GM21723 (cell line): ENCODE measurements at regions not wholly inside any gene's neighbourhood (a gene's known extent, or its start where the extent isn't known, plus 50 kb on each side); places are given as distances from the start of the nearest gene placed in this dataset.
"Not testable (repeated sequence)": the region's sequence is repeated elsewhere in the genome, so short reads cannot be mapped to it uniquely, and the experiment has no call there.

Experiments
- ATAC-seq: cut with Tn5 transposase; IDR thresholded peaks from one replicate; pipeline ENCODE4 v1.9.1; 2021; ENCODE audit warnings: mild to moderate bottlenecking, moderate library complexity; ENCODE audit not compliant: unreplicated experiment

- no peak for ATAC-seq
Measured at GRCh38 chr4:124839786-124840390, 127.4 kb upstream of the ANKRD50 start.

GRCh38 chr4:124833831-124834505, 121.4 kb upstream of the ANKRD50 start:
- no peak for ATAC-seq

GRCh38 chr4:124828382-124828781, 115.8 kb upstream of the ANKRD50 start:
- no peak for ATAC-seq

GRCh38 chr4:124817531-124817930, 105.0 kb upstream of the ANKRD50 start:
- ATAC-seq, result no peak

- not testable (repeated sequence) for ATAC-seq
Measured at GRCh38 chr4:124812203-124812602, 99.7 kb upstream of the ANKRD50 start.

- no peak for ATAC-seq
Measured at GRCh38 chr4:124810827-124811226, 98.3 kb upstream of the ANKRD50 start.

GRCh38 chr4:124807421-124807820, 94.9 kb upstream of the ANKRD50 start:
- no peak for ATAC-seq

GRCh38 chr4:124806403-124806802, 93.9 kb upstream of the ANKRD50 start:
- no peak for ATAC-seq

- no peak for ATAC-seq
Measured at GRCh38 chr4:124804584-124804983, 92.1 kb upstream of the ANKRD50 start.

GRCh38 chr4:124804041-124804440, 91.5 kb upstream of the ANKRD50 start:
- ATAC-seq, result no peak

- ATAC-seq, result no peak
Measured at GRCh38 chr4:124803641-124804040, 91.1 kb upstream of the ANKRD50 start.

GRCh38 chr4:124803026-124803425, 90.5 kb upstream of the ANKRD50 start:
- no peak for ATAC-seq

- no peak for ATAC-seq
Measured at GRCh38 chr4:124797223-124797622, 84.7 kb upstream of the ANKRD50 start.

GRCh38 chr4:124790471-124790870, 77.9 kb upstream of the ANKRD50 start:
- ATAC-seq, result no peak

- no peak for ATAC-seq
Measured at GRCh38 chr4:124786634-124787033, 74.1 kb upstream of the ANKRD50 start.

GRCh38 chr4:124785645-124786044, 73.1 kb upstream of the ANKRD50 start:
- ATAC-seq, result no peak

- no peak for ATAC-seq
Measured at GRCh38 chr4:124783847-124784246, 71.3 kb upstream of the ANKRD50 start.

- ATAC-seq, result no peak
Measured at GRCh38 chr4:124777007-124777406, 64.5 kb upstream of the ANKRD50 start.

GRCh38 chr4:124768596-124769365, 56.2 kb upstream of the ANKRD50 start:
- no peak for ATAC-seq

GRCh38 chr4:124762956-124763355, 50.4 kb upstream of the ANKRD50 start:
- ATAC-seq, result no peak
